ENCODE measurements at regions not wholly inside any gene's neighbourhood (a gene's known extent, or its start where the extent isn't known, plus 50 kb on each side); places are given as distances from the start of the nearest gene placed in this dataset.

DNA sequence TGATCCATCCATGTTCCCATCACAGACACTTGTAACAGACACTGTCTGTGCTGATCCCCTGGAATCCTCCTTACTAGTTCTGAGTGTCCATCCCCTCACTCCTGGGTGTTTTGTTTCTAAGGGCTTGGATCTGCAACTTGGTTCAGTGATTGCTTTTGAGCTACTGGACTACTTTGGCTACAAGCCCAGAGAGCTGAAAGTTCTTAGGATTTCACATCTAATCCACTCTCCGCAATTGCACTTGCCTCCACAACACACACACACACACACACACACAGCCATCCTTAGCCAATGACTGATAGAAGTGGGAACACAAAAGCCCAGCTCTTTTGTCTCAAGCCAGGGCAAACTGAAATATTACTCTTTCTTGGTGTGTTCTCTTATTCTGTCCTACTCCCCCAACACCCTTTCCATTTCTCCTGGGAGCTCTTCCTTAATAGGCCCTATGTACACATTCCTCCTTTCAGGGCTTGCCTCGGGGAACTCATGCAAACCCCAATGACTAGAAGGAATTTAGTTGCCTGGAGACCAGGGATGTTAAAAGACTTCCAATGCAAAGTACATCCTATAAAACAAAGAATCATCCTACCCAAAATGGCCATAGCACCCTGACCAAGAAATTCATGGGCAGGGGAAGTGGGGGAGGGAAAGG, 206.1 kb upstream of the UBE2E2 start:
- TF ChIP-seq POLR3A (IDR thresholded peaks at IDR 0.05; ENCODE audit: borderline replicate concordance, extremely low read depth, insufficient read depth, insufficient read length) (no peak), JUN (IDR thresholded peaks at IDR 0.05; ENCODE audit: borderline replicate concordance, low read depth, low read length) (no peak), JUN (CRISPR knock-in tag; IDR thresholded peaks at IDR 0.05; ENCODE audit: borderline replicate concordance) (no peak), RAD21 (CRISPR knock-in tag; conservative IDR thresholded peaks at IDR 0.05 in 1 of 2, IDR thresholded peaks at IDR 0.05 in 1 of 2) (no peak), ZNF324 (CRISPR knock-in tag; IDR thresholded peaks at IDR 0.05) (no peak)
- TF ChIP-seq, protein P1, sequence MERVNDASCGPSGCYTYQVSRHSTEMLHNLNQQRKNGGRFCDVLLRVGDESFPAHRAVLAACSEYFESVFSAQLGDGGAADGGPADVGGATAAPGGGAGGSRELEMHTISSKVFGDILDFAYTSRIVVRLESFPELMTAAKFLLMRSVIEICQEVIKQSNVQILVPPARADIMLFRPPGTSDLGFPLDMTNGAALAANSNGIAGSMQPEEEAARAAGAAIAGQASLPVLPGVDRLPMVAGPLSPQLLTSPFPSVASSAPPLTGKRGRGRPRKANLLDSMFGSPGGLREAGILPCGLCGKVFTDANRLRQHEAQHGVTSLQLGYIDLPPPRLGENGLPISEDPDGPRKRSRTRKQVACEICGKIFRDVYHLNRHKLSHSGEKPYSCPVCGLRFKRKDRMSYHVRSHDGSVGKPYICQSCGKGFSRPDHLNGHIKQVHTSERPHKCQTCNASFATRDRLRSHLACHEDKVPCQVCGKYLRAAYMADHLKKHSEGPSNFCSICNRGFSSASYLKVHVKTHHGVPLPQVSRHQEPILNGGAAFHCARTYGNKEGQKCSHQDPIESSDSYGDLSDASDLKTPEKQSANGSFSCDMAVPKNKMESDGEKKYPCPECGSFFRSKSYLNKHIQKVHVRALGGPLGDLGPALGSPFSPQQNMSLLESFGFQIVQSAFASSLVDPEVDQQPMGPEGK (CRISPR knock-in tag; IDR thresholded peaks at IDR 0.05; ENCODE audit: borderline replicate concordance), result no peak
- TF ChIP-seq, protein P2, sequence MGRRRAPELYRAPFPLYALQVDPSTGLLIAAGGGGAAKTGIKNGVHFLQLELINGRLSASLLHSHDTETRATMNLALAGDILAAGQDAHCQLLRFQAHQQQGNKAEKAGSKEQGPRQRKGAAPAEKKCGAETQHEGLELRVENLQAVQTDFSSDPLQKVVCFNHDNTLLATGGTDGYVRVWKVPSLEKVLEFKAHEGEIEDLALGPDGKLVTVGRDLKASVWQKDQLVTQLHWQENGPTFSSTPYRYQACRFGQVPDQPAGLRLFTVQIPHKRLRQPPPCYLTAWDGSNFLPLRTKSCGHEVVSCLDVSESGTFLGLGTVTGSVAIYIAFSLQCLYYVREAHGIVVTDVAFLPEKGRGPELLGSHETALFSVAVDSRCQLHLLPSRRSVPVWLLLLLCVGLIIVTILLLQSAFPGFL (CRISPR knock-in tag; IDR thresholded peaks at IDR 0.05), result no peak
- TF ChIP-seq, protein P3, sequence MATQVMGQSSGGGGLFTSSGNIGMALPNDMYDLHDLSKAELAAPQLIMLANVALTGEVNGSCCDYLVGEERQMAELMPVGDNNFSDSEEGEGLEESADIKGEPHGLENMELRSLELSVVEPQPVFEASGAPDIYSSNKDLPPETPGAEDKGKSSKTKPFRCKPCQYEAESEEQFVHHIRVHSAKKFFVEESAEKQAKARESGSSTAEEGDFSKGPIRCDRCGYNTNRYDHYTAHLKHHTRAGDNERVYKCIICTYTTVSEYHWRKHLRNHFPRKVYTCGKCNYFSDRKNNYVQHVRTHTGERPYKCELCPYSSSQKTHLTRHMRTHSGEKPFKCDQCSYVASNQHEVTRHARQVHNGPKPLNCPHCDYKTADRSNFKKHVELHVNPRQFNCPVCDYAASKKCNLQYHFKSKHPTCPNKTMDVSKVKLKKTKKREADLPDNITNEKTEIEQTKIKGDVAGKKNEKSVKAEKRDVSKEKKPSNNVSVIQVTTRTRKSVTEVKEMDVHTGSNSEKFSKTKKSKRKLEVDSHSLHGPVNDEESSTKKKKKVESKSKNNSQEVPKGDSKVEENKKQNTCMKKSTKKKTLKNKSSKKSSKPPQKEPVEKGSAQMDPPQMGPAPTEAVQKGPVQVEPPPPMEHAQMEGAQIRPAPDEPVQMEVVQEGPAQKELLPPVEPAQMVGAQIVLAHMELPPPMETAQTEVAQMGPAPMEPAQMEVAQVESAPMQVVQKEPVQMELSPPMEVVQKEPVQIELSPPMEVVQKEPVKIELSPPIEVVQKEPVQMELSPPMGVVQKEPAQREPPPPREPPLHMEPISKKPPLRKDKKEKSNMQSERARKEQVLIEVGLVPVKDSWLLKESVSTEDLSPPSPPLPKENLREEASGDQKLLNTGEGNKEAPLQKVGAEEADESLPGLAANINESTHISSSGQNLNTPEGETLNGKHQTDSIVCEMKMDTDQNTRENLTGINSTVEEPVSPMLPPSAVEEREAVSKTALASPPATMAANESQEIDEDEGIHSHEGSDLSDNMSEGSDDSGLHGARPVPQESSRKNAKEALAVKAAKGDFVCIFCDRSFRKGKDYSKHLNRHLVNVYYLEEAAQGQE (IDR thresholded peaks at IDR 0.05; ENCODE audit: borderline replicate concordance), result no peak
- TF ChIP-seq, protein P3 (CRISPR knock-in tag; IDR thresholded peaks at IDR 0.05; ENCODE audit: low read depth), result no peak
